ENCODE measurements at regions not wholly inside any gene's neighbourhood (a gene's known extent, or its start where the extent isn't known, plus 50 kb on each side); places are given as distances from the start of the nearest gene placed in this dataset.

- DNase-seq, result no peak
- 88 to 90% (median 89%) methylated on average over 2 of the region's 2 CpGs for WGBS, 4 donors
- H3K4me1 ChIP-seq, result peaks cover 0 to 52% (median 19%) of the 10 kb centered on the region in 12 donors
- peak overlapping the region in 1 of 12 donors; percentile 80 for H3K27ac ChIP-seq
- H3K4me3 ChIP-seq, result no peak overlapping the region
- no peak for ATAC-seq
- intact Hi-C loops (cut with DNase I), result loop anchor here in 6 of 10 donors (5.0 to 10.0 kb wide), 4 partner anchors 55 to 313 kb away; partner anchors contain the start of gene RREB1 (in 4 of the 6)
- TF ChIP-seq POLR2A (IDR thresholded peaks at IDR 0.05), result no peak
- TF ChIP-seq, protein P1, sequence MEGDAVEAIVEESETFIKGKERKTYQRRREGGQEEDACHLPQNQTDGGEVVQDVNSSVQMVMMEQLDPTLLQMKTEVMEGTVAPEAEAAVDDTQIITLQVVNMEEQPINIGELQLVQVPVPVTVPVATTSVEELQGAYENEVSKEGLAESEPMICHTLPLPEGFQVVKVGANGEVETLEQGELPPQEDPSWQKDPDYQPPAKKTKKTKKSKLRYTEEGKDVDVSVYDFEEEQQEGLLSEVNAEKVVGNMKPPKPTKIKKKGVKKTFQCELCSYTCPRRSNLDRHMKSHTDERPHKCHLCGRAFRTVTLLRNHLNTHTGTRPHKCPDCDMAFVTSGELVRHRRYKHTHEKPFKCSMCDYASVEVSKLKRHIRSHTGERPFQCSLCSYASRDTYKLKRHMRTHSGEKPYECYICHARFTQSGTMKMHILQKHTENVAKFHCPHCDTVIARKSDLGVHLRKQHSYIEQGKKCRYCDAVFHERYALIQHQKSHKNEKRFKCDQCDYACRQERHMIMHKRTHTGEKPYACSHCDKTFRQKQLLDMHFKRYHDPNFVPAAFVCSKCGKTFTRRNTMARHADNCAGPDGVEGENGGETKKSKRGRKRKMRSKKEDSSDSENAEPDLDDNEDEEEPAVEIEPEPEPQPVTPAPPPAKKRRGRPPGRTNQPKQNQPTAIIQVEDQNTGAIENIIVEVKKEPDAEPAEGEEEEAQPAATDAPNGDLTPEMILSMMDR (IDR thresholded peaks at IDR 0.05), result no peak
- no peaks in the 10 kb centered on the region for H3K9me3 ChIP-seq
- no peaks in the 10 kb centered on the region for H3K36me3 ChIP-seq
- H3K27me3 ChIP-seq, result no peaks in the 10 kb centered on the region
Measured at GRCh38 chr6:7050004-7050403, 57.8 kb upstream of the RREB1 start.

DNA sequence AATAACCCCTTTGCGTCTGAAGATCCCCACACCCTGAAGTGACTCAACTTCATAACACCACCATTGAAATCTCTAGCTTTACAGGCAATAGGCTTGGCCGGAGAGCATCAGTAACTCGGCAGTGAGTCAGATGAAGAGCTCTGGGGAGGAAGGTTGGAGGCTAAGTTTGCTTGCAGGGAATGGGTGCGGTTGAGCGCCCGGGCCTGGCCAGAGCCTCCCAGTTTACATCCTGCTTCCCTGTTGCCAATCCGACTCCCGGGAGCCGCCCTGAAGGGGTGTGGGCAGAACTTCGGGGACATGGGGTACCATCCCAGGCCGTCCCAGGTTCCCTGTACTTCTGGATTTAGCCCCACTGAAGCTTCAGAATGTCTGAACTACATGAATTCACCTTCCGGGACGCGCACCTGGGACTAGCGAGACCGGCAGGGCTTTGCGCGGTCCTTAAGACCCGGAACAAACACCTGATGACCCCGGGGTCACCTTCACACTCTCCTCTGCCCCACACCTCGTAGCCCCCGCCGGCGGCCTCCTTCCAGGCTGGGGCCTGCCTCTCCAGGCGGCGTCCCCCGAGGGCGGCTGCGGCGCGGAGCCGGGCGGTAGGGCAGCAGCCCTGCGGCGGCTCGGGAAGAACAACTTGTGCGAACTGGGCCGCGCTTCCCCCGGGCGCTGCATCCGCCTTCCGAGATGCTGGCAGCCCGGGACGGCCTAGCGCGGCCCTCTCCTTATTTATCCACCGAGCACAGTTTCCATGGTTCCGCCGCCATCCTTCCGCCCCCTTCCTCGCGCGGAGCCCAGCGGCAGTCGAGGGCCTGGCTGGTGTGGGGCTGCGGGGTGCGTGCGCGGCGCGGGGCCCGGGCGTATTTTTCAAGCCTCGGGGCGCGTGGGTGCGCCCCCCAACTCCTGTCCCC is 56.6 kb upstream of the RREB1 start:
- TF ChIP-seq, protein P1 (IDR thresholded peaks at IDR 0.05), result no peak
- no peak for TF ChIP-seq POLR2A (IDR thresholded peaks at IDR 0.05)
- WGBS, 4 donors, result 17 to 38% (median 24%) methylated on average over 34 to 68 of the region's 68 CpGs
- H3K27ac ChIP-seq, result peak overlapping the region; percentile 33 to 92 (median 72)

GRCh38 chr6:7051780-7052442 is 55.9 kb upstream of the RREB1 start:
- peak overlapping the region; percentile 47 to 75 (median 66) for H3K4me3 ChIP-seq
- intact Hi-C loops (cut with DNase I), result loop anchor here in 6 of 10 donors (5.0 to 10.0 kb wide), 4 partner anchors 53 to 315 kb away; partner anchors contain the start of gene RREB1 (in 4 of the 6)
- peak overlapping the region; percentile 33 to 92 (median 72) for H3K27ac ChIP-seq
- H3K9me3 ChIP-seq, result no peaks in the 10 kb centered on the region
- peak; percentile 24 to 83 (median 75) for ATAC-seq
- H3K4me1 ChIP-seq, result peaks cover 0 to 51% (median 19%) of the 10 kb centered on the region in 12 donors
- H3K36me3 ChIP-seq, result no peaks in the 10 kb centered on the region
- TF ChIP-seq, protein P1 (IDR thresholded peaks at IDR 0.05), result no peak
- TF ChIP-seq POLR2A (IDR thresholded peaks at IDR 0.05), result no peak
- DNase-seq, result peak; percentile 49 to 86 (median 65)
- 0 to 1% (median 0%) methylated on average over 2 to 59 of the region's 59 CpGs for WGBS, 4 donors
- no peaks in the 10 kb centered on the region for H3K27me3 ChIP-seq

More for the DNA sequence above, 56.6 kb upstream of the RREB1 start:
- intact Hi-C loops (cut with DNase I), result loop anchor here in 6 of 10 donors (5.0 to 10.0 kb wide), 4 partner anchors 54 to 314 kb away; partner anchors contain the start of gene RREB1 (in 4 of the 6)
- Histone ChIP-seq H3K9me3 (no peaks in the 10 kb centered on the region), H3K36me3 (no peaks in the 10 kb centered on the region), H3K27me3 (no peaks in the 10 kb centered on the region), H3K4me1 (peaks cover 0 to 52% (median 19%) of the 10 kb centered on the region in 12 donors), H3K4me3 (peak overlapping the region; percentile 47 to 75 (median 66))
- peak in 3 of 4 donors; percentile 54 to 67 (median 63) for ATAC-seq
- DNase-seq, result peak; percentile 43 to 79 (median 60)

Measured in heart left ventricle (tissue), 16 donors.